H1 (cell line): ENCODE measurements at regions not wholly inside any gene's neighbourhood (a gene's known extent, or its start where the extent isn't known, plus 50 kb on each side); places are given as distances from the start of the nearest gene placed in this dataset.

Experiments used
- BCL11A ChIP-seq, 2 experiments: IDR thresholded peaks; one replicate each; pipeline ENCODE4 v1.6.1; 2011; ENCODE audit warnings: low read depth in 2 of 2, low read length in 2 of 2, mild to moderate bottlenecking in 2 of 2
- TF ChIP-seq, protein P1 (sequence below): fragments of 300-600 bp; sonication (generic); IDR thresholded peaks from 2 replicates; pipeline ENCODE4 v1.7.1; 2012; ENCODE audit warnings: low read length, moderate library complexity, mild to moderate bottlenecking, inconsistent platforms; ENCODE audit not compliant: insufficient replicate concordance

DNA sequence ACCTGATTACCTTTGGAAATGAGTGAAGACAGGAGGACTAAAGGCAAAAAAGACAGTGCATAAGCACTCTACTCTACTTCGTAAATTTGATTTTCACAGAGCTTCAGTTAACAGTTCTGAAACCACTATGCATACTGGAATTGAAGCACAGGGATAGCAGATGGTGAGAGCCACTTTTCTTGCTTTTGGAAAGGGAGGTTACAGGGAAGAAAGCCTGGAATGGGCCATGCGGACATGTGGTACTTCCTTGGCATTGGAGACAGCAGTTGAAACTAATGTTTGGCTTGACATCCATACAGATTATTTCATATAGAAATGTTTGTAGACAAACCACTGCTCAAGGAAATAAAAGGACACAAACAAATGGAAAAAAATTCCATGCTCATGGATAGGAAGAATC, 585.6 kb upstream of the RAB6C start (continued):
- TF ChIP-seq, protein P1, sequence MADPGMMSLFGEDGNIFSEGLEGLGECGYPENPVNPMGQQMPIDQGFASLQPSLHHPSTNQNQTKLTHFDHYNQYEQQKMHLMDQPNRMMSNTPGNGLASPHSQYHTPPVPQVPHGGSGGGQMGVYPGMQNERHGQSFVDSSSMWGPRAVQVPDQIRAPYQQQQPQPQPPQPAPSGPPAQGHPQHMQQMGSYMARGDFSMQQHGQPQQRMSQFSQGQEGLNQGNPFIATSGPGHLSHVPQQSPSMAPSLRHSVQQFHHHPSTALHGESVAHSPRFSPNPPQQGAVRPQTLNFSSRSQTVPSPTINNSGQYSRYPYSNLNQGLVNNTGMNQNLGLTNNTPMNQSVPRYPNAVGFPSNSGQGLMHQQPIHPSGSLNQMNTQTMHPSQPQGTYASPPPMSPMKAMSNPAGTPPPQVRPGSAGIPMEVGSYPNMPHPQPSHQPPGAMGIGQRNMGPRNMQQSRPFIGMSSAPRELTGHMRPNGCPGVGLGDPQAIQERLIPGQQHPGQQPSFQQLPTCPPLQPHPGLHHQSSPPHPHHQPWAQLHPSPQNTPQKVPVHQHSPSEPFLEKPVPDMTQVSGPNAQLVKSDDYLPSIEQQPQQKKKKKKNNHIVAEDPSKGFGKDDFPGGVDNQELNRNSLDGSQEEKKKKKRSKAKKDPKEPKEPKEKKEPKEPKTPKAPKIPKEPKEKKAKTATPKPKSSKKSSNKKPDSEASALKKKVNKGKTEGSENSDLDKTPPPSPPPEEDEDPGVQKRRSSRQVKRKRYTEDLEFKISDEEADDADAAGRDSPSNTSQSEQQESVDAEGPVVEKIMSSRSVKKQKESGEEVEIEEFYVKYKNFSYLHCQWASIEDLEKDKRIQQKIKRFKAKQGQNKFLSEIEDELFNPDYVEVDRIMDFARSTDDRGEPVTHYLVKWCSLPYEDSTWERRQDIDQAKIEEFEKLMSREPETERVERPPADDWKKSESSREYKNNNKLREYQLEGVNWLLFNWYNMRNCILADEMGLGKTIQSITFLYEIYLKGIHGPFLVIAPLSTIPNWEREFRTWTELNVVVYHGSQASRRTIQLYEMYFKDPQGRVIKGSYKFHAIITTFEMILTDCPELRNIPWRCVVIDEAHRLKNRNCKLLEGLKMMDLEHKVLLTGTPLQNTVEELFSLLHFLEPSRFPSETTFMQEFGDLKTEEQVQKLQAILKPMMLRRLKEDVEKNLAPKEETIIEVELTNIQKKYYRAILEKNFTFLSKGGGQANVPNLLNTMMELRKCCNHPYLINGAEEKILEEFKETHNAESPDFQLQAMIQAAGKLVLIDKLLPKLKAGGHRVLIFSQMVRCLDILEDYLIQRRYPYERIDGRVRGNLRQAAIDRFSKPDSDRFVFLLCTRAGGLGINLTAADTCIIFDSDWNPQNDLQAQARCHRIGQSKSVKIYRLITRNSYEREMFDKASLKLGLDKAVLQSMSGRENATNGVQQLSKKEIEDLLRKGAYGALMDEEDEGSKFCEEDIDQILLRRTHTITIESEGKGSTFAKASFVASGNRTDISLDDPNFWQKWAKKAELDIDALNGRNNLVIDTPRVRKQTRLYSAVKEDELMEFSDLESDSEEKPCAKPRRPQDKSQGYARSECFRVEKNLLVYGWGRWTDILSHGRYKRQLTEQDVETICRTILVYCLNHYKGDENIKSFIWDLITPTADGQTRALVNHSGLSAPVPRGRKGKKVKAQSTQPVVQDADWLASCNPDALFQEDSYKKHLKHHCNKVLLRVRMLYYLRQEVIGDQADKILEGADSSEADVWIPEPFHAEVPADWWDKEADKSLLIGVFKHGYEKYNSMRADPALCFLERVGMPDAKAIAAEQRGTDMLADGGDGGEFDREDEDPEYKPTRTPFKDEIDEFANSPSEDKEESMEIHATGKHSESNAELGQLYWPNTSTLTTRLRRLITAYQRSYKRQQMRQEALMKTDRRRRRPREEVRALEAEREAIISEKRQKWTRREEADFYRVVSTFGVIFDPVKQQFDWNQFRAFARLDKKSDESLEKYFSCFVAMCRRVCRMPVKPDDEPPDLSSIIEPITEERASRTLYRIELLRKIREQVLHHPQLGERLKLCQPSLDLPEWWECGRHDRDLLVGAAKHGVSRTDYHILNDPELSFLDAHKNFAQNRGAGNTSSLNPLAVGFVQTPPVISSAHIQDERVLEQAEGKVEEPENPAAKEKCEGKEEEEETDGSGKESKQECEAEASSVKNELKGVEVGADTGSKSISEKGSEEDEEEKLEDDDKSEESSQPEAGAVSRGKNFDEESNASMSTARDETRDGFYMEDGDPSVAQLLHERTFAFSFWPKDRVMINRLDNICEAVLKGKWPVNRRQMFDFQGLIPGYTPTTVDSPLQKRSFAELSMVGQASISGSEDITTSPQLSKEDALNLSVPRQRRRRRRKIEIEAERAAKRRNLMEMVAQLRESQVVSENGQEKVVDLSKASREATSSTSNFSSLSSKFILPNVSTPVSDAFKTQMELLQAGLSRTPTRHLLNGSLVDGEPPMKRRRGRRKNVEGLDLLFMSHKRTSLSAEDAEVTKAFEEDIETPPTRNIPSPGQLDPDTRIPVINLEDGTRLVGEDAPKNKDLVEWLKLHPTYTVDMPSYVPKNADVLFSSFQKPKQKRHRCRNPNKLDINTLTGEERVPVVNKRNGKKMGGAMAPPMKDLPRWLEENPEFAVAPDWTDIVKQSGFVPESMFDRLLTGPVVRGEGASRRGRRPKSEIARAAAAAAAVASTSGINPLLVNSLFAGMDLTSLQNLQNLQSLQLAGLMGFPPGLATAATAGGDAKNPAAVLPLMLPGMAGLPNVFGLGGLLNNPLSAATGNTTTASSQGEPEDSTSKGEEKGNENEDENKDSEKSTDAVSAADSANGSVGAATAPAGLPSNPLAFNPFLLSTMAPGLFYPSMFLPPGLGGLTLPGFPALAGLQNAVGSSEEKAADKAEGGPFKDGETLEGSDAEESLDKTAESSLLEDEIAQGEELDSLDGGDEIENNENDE: no peak
- no peak for TF ChIP-seq BCL11A (IDR thresholded peaks at IDR 0.05; ENCODE audit: low read depth in 2 of 2, low read length in 2 of 2)
